Duodenal mucosa (tissue), 2 donors: ENCODE measurements at regions not wholly inside any gene's neighbourhood (a gene's known extent, or its start where the extent isn't known, plus 50 kb on each side); places are given as distances from the start of the nearest gene placed in this dataset.

ENCODE experiments used
- H3K27ac ChIP-seq: one replicate; pipeline ENCODE4 v1.7.0; 2013; ENCODE audit warnings: low read depth, low read length
- H3K27me3 ChIP-seq, 2 donors: one replicate each; pipeline ENCODE4 v1.7.0; 2013; ENCODE audit warnings: low read length in 2 of 2, control low read depth in 1 of 2; ENCODE audit not compliant: insufficient read depth in 2 of 2, control insufficient read depth in 1 of 2
- H3K36me3 ChIP-seq, 2 donors: one replicate each; pipeline ENCODE4 v1.7.0; 2013; ENCODE audit warnings: low read length in 2 of 2, control low read depth in 1 of 2; ENCODE audit not compliant: insufficient read depth in 2 of 2, control insufficient read depth in 1 of 2
- H3K4me1 ChIP-seq, 2 donors: one replicate each; pipeline ENCODE4 v1.7.0; 2013; ENCODE audit warnings: low read length in 2 of 2, control low read depth in 1 of 2; ENCODE audit not compliant: insufficient read depth in 2 of 2, control insufficient read depth in 1 of 2
- H3K4me3 ChIP-seq, 2 donors: one replicate each; pipeline ENCODE4 v1.7.0; 2013; ENCODE audit warnings: low read length in 2 of 2, low read depth in 1 of 2
- H3K9ac ChIP-seq, 2 donors: one replicate each; pipeline ENCODE4 v1.7.0; 2013; ENCODE audit warnings: low read length in 2 of 2, low read depth in 1 of 2
- H3K9me3 ChIP-seq, 2 donors: one replicate each; pipeline ENCODE4 v1.7.0; 2013; ENCODE audit warnings: low read length in 2 of 2, control low read depth in 1 of 2; ENCODE audit not compliant: control insufficient read depth in 1 of 2

DNA sequence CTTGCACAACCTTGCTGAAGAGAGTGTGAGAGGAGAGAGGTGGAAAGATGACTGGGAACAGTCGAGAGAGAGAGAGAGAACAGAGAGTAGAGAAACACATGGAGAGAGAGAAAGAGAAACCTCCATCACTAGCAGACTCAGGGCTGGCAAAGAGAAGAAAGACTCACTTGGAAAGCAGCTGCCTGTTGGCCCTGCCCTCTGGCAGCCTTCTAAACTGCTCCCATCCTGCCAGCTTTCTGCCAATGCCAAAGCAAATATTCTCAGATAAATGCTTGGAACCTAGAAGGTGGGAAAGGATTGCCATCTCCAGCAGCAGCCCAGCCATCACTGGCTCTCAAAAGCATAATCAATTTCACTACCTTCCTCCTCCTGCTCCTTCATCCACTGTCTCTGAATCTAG lies 107.9 kb upstream of the WSCD2 start:
- H3K9ac ChIP-seq: no peak overlapping the region
- no peak overlapping the region for H3K27ac ChIP-seq
- no peaks in the 10 kb centered on the region for H3K4me1 ChIP-seq
- no peaks in the 10 kb centered on the region for H3K36me3 ChIP-seq
- no peaks in the 10 kb centered on the region for H3K9me3 ChIP-seq
- no peak overlapping the region for H3K4me3 ChIP-seq
- no peaks in the 10 kb centered on the region for H3K27me3 ChIP-seq

GRCh38 chr12:108021949-108022522 lies 107.1 kb upstream of the WSCD2 start:
- H3K9ac ChIP-seq: no peak overlapping the region
- no peaks in the 10 kb centered on the region for H3K27me3 ChIP-seq
- no peaks in the 10 kb centered on the region for H3K9me3 ChIP-seq
- no peaks in the 10 kb centered on the region for H3K4me1 ChIP-seq
- no peak overlapping the region for H3K4me3 ChIP-seq
- H3K27ac ChIP-seq: no peak overlapping the region
- H3K36me3 ChIP-seq: no peaks in the 10 kb centered on the region

- Histone ChIP-seq H3K9ac (no peak overlapping the region), H3K27me3 (no peaks in the 10 kb centered on the region), H3K36me3 (no peaks in the 10 kb centered on the region), H3K27ac (no peak overlapping the region), H3K4me3 (no peak overlapping the region), H3K9me3 (no peaks in the 10 kb centered on the region), H3K4me1 (no peaks in the 10 kb centered on the region)
These were observed 99.8 kb upstream of the WSCD2 start for GRCh38 chr12:108029051-108029835.

GRCh38 chr12:108033090-108033489 lies 96.0 kb upstream of the WSCD2 start:
- Histone ChIP-seq H3K36me3 (no peaks in the 10 kb centered on the region), H3K27me3 (no peaks in the 10 kb centered on the region), H3K4me3 (no peak overlapping the region), H3K27ac (no peak overlapping the region), H3K9ac (no peak overlapping the region), H3K4me1 (no peaks in the 10 kb centered on the region), H3K9me3 (no peaks in the 10 kb centered on the region)

DNA sequence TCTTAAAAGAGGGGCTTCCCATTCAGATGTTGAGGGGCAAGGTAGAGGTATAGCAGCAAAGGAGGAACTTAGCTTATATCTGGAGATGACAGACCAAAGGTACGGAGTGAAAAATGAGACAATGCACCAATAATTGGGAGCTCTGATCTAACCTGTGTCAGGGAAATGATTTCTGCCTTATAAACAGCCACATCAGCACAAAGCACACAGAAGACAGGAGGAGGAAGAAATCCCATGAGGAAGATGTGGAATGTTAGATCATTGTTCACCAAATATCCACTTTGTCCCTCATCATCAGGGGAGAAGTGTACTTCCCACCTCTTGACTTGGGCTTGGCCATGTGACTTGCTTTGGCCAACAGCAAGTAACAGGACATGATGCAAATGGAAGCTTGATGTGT lies 93.7 kb upstream of the WSCD2 start:
- H3K9me3 ChIP-seq: no peaks in the 10 kb centered on the region
- no peak overlapping the region for H3K27ac ChIP-seq
- no peak overlapping the region for H3K9ac ChIP-seq
- H3K27me3 ChIP-seq: no peaks in the 10 kb centered on the region
- no peaks in the 10 kb centered on the region for H3K4me1 ChIP-seq
- H3K4me3 ChIP-seq: no peak overlapping the region
- no peaks in the 10 kb centered on the region for H3K36me3 ChIP-seq

DNA sequence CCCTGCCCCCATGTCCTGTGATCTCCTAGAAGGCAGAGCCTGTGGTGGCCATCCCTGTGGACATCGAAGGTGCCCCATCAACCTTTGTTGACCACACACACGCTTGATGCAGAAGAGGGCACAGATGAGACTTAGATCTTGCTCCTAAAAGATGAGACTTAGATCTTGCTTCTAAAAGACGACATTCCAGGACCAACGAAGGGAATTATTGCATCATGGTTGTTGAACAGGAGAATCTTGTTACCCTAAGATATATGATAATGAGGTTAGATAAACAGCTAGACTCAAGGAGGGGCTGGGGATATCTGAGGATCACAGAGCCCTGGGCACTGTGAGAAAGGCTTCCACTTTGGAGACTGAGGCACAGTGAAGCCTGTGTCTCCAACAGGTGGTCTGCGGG lies 91.1 kb upstream of the WSCD2 start:
- Histone ChIP-seq H3K27me3 (no peaks in the 10 kb centered on the region), H3K4me1 (no peaks in the 10 kb centered on the region), H3K36me3 (no peaks in the 10 kb centered on the region), H3K27ac (no peak overlapping the region), H3K9ac (no peak overlapping the region), H3K9me3 (no peaks in the 10 kb centered on the region), H3K4me3 (no peak overlapping the region)

DNA sequence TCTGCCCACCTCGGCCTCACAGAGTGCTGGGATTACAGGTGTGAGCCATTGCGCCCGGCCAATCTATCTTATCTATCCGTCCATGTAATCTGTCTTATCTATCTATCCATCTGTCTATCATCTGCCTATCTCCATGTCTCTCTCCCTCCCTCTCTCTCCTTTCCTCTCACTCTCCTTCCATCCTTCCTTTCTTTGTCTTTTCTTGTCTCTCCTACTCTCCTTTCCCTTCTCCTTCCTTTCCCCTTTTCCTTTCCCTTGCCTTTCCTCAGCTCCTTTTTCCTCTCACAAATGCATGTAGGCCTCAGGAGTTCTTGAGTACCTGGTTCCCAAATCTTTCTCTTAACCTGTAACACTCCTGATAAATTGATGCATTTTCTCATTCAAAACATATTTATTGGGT lies 89.3 kb upstream of the WSCD2 start:
- H3K36me3 ChIP-seq: no peaks in the 10 kb centered on the region
- H3K27me3 ChIP-seq: no peaks in the 10 kb centered on the region
- no peak overlapping the region for H3K9ac ChIP-seq
- no peak overlapping the region for H3K4me3 ChIP-seq
- H3K27ac ChIP-seq: no peak overlapping the region
- H3K4me1 ChIP-seq: no peaks in the 10 kb centered on the region
- no peaks in the 10 kb centered on the region for H3K9me3 ChIP-seq

GRCh38 chr12:108040947-108041346 lies 88.1 kb upstream of the WSCD2 start:
- Histone ChIP-seq H3K27me3 (no peaks in the 10 kb centered on the region), H3K4me1 (no peaks in the 10 kb centered on the region), H3K4me3 (no peak overlapping the region), H3K9ac (no peak overlapping the region), H3K9me3 (no peaks in the 10 kb centered on the region), H3K36me3 (no peaks in the 10 kb centered on the region), H3K27ac (no peak overlapping the region)

GRCh38 chr12:108043286-108043685 lies 85.8 kb upstream of the WSCD2 start:
- Histone ChIP-seq H3K9ac (no peak overlapping the region), H3K27me3 (no peaks in the 10 kb centered on the region), H3K36me3 (no peaks in the 10 kb centered on the region), H3K9me3 (no peaks in the 10 kb centered on the region), H3K4me3 (no peak overlapping the region), H3K27ac (no peak overlapping the region), H3K4me1 (no peaks in the 10 kb centered on the region)

DNA sequence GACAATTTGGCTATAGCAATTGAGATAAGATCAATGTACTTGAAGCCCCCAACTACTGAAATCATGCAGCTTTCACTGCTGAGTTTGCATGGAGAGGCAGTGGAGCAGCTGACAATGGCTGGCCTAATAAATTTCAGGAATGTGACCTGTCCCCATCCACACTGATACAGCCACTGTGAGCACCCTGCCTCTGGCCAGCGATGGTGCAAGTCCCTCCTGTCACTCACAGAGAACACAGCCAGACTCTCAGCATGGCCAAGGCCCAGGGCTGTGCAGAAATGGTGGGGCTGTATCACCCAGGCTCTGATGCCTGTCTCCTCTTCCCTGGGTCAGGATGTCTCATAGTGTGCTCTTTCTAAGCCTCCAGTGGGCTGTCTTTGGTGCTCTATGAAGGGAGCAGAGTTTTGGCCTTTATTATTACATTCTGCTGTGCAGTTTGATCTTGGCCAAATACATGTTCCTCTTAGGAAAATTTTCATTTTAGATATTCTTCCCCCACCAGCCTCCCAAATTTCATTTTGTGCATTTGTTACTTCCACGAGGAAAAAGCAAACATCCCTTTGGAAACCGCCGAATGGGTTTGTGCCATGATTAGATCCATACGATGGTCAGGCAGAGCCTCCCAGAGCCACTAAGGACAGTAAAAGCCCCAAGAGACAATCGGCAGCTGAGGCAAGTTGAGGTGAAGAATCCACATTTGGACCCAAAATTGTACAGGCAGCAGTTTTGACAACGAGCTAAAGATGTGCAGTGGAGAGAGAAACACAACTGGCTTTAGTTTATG lies 85.1 kb upstream of the WSCD2 start:
- Histone ChIP-seq H3K27ac (no peak overlapping the region), H3K9ac (no peak overlapping the region), H3K4me3 (no peak overlapping the region), H3K27me3 (no peaks in the 10 kb centered on the region), H3K4me1 (no peaks in the 10 kb centered on the region), H3K36me3 (no peaks in the 10 kb centered on the region), H3K9me3 (no peaks in the 10 kb centered on the region)
